Cardiac muscle cell (in vitro differentiated cells and primary cell): ENCODE measurements at regions not wholly inside any gene's neighbourhood (a gene's known extent, or its start where the extent isn't known, plus 50 kb on each side); places are given as distances from the start of the nearest gene placed in this dataset.
"Not testable (repeated sequence)": the region's sequence is repeated elsewhere in the genome, so short reads cannot be mapped to it uniquely, and the experiment has no call there.

Source experiments
- DNase-seq, 2 donors: peaks; one replicate each; pipeline versions ENCODE4 v3.0.0 to v3.0.0-alpha.2; 2010 to 2017; ENCODE audit warnings: low read depth in 1 of 2, low spot score in 1 of 2
- H3K27ac ChIP-seq: fragments of 200-600 bp; sonication (generic); 2 replicates; pipeline ENCODE4 v1.5.1; 2016
- H3K27me3 ChIP-seq: fragments of 200-600 bp; sonication (generic); 2 replicates; pipeline ENCODE4 v1.6.0; 2016; ENCODE audit warnings: control low read depth
- H3K36me3 ChIP-seq: fragments of 200-600 bp; sonication (generic); 2 replicates; pipeline ENCODE4 v1.5.1; 2016; ENCODE audit warnings: control low read depth
- H3K4me1 ChIP-seq: fragments of 200-600 bp; sonication (generic); 2 replicates; pipeline ENCODE4 v1.8.1; 2017; ENCODE audit warnings: low read depth, mild to moderate bottlenecking, mixed run types
- H3K4me3 ChIP-seq: fragments of 200-600 bp; sonication (generic); 2 replicates; pipeline ENCODE4 v1.5.1; 2016; ENCODE audit warnings: mild to moderate bottlenecking
- H3K9me3 ChIP-seq: fragments of 200-600 bp; sonication (generic); 2 replicates; pipeline ENCODE4 v1.5.1; 2017; ENCODE audit warnings: low read depth, mild to moderate bottlenecking, control low read depth
- CTCF ChIP-seq: IDR thresholded peaks from 2 replicates; pipeline ENCODE4 v1.5.1; 2012; ENCODE audit warnings: low read depth, mild to moderate bottlenecking, low read length

- H3K4me1 ChIP-seq: no peaks in the 10 kb centered on the region
- H3K27ac ChIP-seq: no peak overlapping the region
- DNase-seq: no peak
- no peaks in the 10 kb centered on the region for H3K36me3 ChIP-seq
- no peak for TF ChIP-seq CTCF
- no peak overlapping the region for H3K4me3 ChIP-seq
- H3K9me3 ChIP-seq: no peaks in the 10 kb centered on the region
- H3K27me3 ChIP-seq: no peaks in the 10 kb centered on the region
Measured at GRCh38 chr13:107931056-107931455, 284.3 kb downstream of the LIG4 start.

GRCh38 chr13:107928762-107929161 lies 286.6 kb downstream of the LIG4 start:
- no peak for TF ChIP-seq CTCF
- H3K4me3 ChIP-seq: no peak overlapping the region
- H3K4me1 ChIP-seq: no peaks in the 10 kb centered on the region
- H3K27ac ChIP-seq: no peak overlapping the region
- no peak for DNase-seq
- no peaks in the 10 kb centered on the region for H3K36me3 ChIP-seq
- H3K27me3 ChIP-seq: no peaks in the 10 kb centered on the region
- no peaks in the 10 kb centered on the region for H3K9me3 ChIP-seq

GRCh38 chr13:107927557-107927956 lies 287.8 kb downstream of the LIG4 start:
- no peak for TF ChIP-seq CTCF
- Histone ChIP-seq H3K36me3 (no peaks in the 10 kb centered on the region), H3K4me3 (no peak overlapping the region), H3K27me3 (no peaks in the 10 kb centered on the region), H3K4me1 (no peaks in the 10 kb centered on the region), H3K9me3 (no peaks in the 10 kb centered on the region), H3K27ac (no peak overlapping the region)
- no peak for DNase-seq

- not testable (repeated sequence) for H3K27ac ChIP-seq, H3K4me1 ChIP-seq, DNase-seq, H3K27me3 ChIP-seq, H3K9me3 ChIP-seq, H3K36me3 ChIP-seq, H3K4me3 ChIP-seq
Measured at GRCh38 chr13:107926515-107926914, 288.8 kb downstream of the LIG4 start.

- not testable (repeated sequence) for H3K36me3 ChIP-seq, H3K4me1 ChIP-seq, H3K9me3 ChIP-seq, H3K27ac ChIP-seq, DNase-seq, H3K4me3 ChIP-seq, H3K27me3 ChIP-seq
Measured at GRCh38 chr13:107916902-107917301, 298.4 kb downstream of the LIG4 start.

- no peak for TF ChIP-seq CTCF
- no peaks in the 10 kb centered on the region for H3K36me3 ChIP-seq
- H3K27me3 ChIP-seq: no peaks in the 10 kb centered on the region
- H3K9me3 ChIP-seq: no peaks in the 10 kb centered on the region
- no peak overlapping the region for H3K4me3 ChIP-seq
- DNase-seq: no peak
- no peak overlapping the region for H3K27ac ChIP-seq
- no peaks in the 10 kb centered on the region for H3K4me1 ChIP-seq
Measured at GRCh38 chr13:107912745-107913144, 302.6 kb downstream of the LIG4 start.
